Liver (tissue), 3 donors: ENCODE measurements at regions not wholly inside any gene's neighbourhood (a gene's known extent, or its start where the extent isn't known, plus 50 kb on each side); places are given as distances from the start of the nearest gene placed in this dataset.

Experiments used
- EGR1 ChIP-seq, 2 donors: IDR thresholded peaks; 2 replicates each; pipeline ENCODE4 v1.6.1; 2016 to 2018; ENCODE audit warnings: antibody characterized with exemption in 2 of 2, low read depth in 2 of 2
- HNF4A ChIP-seq, 2 donors: conservative IDR thresholded peaks; 2 replicates each; pipeline ENCODE4 v1.6.1; 2016; ENCODE audit warnings: antibody characterized with exemption in 2 of 2, mild to moderate bottlenecking in 2 of 2
- JUND ChIP-seq, 2 donors: IDR thresholded peaks; 2 replicates each; pipeline ENCODE4 v1.6.1; 2016; ENCODE audit warnings: antibody characterized with exemption in 2 of 2
- MAX ChIP-seq: IDR thresholded peaks from 2 replicates; pipeline ENCODE4 v1.6.1; 2016; ENCODE audit warnings: antibody characterized with exemption
- RAD21 ChIP-seq, 2 donors: IDR thresholded peaks; 2 replicates each; pipeline ENCODE4 v1.6.1; 2016; ENCODE audit warnings: antibody characterized with exemption in 2 of 2, mild to moderate bottlenecking in 2 of 2
- RXRA ChIP-seq, 2 donors: IDR thresholded peaks; 2 replicates each; pipeline ENCODE4 v1.6.1; 2017 to 2018; ENCODE audit warnings: antibody characterized with exemption in 2 of 2, mild to moderate bottlenecking in 1 of 2
- SP1 ChIP-seq: IDR thresholded peaks from 2 replicates; pipeline ENCODE4 v1.6.1; 2018; ENCODE audit warnings: antibody characterized with exemption, mild to moderate bottlenecking
- TAF1 ChIP-seq: conservative IDR thresholded peaks from 2 replicates; pipeline ENCODE4 v1.6.1; 2016; ENCODE audit warnings: antibody characterized with exemption, mild to moderate bottlenecking
- YY1 ChIP-seq: IDR thresholded peaks from 2 replicates; pipeline ENCODE4 v1.6.1; 2016; ENCODE audit warnings: antibody characterized with exemption, mild to moderate bottlenecking
- TF ChIP-seq, protein P1 (sequence below): fragments of 150-350 bp; IDR thresholded peaks from 2 replicates; pipeline ENCODE4 v1.5.1; 2017; ENCODE audit warnings: improper control_type of control experiment, low read depth, low read length; ENCODE audit not compliant: missing input control
- TF ChIP-seq, protein P2 (sequence below): IDR thresholded peaks from 2 replicates; pipeline ENCODE4 v1.6.1; 2016; ENCODE audit warnings: antibody characterized with exemption, mild to moderate bottlenecking
- donor health status: healthy.
- donor health status: healthy.

- TF ChIP-seq, protein P1, sequence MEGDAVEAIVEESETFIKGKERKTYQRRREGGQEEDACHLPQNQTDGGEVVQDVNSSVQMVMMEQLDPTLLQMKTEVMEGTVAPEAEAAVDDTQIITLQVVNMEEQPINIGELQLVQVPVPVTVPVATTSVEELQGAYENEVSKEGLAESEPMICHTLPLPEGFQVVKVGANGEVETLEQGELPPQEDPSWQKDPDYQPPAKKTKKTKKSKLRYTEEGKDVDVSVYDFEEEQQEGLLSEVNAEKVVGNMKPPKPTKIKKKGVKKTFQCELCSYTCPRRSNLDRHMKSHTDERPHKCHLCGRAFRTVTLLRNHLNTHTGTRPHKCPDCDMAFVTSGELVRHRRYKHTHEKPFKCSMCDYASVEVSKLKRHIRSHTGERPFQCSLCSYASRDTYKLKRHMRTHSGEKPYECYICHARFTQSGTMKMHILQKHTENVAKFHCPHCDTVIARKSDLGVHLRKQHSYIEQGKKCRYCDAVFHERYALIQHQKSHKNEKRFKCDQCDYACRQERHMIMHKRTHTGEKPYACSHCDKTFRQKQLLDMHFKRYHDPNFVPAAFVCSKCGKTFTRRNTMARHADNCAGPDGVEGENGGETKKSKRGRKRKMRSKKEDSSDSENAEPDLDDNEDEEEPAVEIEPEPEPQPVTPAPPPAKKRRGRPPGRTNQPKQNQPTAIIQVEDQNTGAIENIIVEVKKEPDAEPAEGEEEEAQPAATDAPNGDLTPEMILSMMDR, result no peak
- no peak for TF ChIP-seq RAD21 (IDR thresholded peaks at IDR 0.05)
- TF ChIP-seq RXRA (IDR thresholded peaks at IDR 0.05), result no peak
- TF ChIP-seq TAF1, result no peak
- TF ChIP-seq SP1, result no peak
- TF ChIP-seq JUND (IDR thresholded peaks at IDR 0.05), result no peak
- TF ChIP-seq, protein P2, sequence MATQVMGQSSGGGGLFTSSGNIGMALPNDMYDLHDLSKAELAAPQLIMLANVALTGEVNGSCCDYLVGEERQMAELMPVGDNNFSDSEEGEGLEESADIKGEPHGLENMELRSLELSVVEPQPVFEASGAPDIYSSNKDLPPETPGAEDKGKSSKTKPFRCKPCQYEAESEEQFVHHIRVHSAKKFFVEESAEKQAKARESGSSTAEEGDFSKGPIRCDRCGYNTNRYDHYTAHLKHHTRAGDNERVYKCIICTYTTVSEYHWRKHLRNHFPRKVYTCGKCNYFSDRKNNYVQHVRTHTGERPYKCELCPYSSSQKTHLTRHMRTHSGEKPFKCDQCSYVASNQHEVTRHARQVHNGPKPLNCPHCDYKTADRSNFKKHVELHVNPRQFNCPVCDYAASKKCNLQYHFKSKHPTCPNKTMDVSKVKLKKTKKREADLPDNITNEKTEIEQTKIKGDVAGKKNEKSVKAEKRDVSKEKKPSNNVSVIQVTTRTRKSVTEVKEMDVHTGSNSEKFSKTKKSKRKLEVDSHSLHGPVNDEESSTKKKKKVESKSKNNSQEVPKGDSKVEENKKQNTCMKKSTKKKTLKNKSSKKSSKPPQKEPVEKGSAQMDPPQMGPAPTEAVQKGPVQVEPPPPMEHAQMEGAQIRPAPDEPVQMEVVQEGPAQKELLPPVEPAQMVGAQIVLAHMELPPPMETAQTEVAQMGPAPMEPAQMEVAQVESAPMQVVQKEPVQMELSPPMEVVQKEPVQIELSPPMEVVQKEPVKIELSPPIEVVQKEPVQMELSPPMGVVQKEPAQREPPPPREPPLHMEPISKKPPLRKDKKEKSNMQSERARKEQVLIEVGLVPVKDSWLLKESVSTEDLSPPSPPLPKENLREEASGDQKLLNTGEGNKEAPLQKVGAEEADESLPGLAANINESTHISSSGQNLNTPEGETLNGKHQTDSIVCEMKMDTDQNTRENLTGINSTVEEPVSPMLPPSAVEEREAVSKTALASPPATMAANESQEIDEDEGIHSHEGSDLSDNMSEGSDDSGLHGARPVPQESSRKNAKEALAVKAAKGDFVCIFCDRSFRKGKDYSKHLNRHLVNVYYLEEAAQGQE, result no peak
- TF ChIP-seq HNF4A (conservative IDR thresholded peaks at IDR 0.05), result no peak
- no peak for TF ChIP-seq YY1
- TF ChIP-seq EGR1 (IDR thresholded peaks at IDR 0.05; ENCODE audit: low read depth in 2 of 2), result no peak
- TF ChIP-seq MAX, result no peak
Measured at GRCh38 chr10:130399425-130399950, 263.3 kb downstream of the GLRX3 start.
